Brain microvascular endothelial cell (primary cell): ENCODE measurements at regions not wholly inside any gene's neighbourhood (a gene's known extent, or its start where the extent isn't known, plus 50 kb on each side); places are given as distances from the start of the nearest gene placed in this dataset.

Experiments
- DNase-seq: peaks from one replicate; pipeline ENCODE4 v3.0.0-alpha.2; 2020
- H3K27ac ChIP-seq: fragments of 250-450 bp; sonication (Bioruptor Pico); 2 replicates; pipeline ENCODE4 v1.5.1; 2020; ENCODE audit warnings: mild to moderate bottlenecking, moderate library complexity
- H3K27me3 ChIP-seq: fragments of 250-450 bp; sonication (Bioruptor Pico); replicated peaks from 2 replicates; pipeline ENCODE4 v1.5.1; 2020; ENCODE audit warnings: mild to moderate bottlenecking
- H3K36me3 ChIP-seq: fragments of 250-450 bp; sonication (Bioruptor Pico); replicated peaks from 2 replicates; pipeline ENCODE4 v1.5.1; 2020; ENCODE audit warnings: mild to moderate bottlenecking
- H3K4me3 ChIP-seq: 2 replicates; pipeline ENCODE4 v1.5.1; 2011; ENCODE audit warnings: low read depth, mild to moderate bottlenecking, control low read depth, low read length, moderate library complexity
- CTCF ChIP-seq: IDR thresholded peaks from 2 replicates; pipeline ENCODE4 v1.5.1; 2011; ENCODE audit warnings: low read depth, mild to moderate bottlenecking, moderate library complexity, low read length, control low read depth, inconsistent platforms; ENCODE audit errors: missing control alignments
- in situ Hi-C: cut with HindIII; loops from 2 replicates; pipeline ENCODE4 v1.10.0; 2017; ENCODE audit warnings: low sequenced_read_pairs, low pct_ligation_motif_present

- Histone ChIP-seq H3K27me3 (peaks cover 21% of the 10 kb centered on the region), H3K27ac (no peak overlapping the region), H3K36me3 (no peaks in the 10 kb centered on the region), H3K4me3 (no peak overlapping the region)
- no peak for TF ChIP-seq CTCF
- DNase-seq: no peak
- in situ Hi-C loops: no loop called here
Measured at GRCh38 chr1:38781872-38782617, 77.5 kb downstream of the RRAGC start.

- no peak for TF ChIP-seq CTCF
- Histone ChIP-seq H3K27me3 (peaks cover 21% of the 10 kb centered on the region), H3K27ac (no peak overlapping the region)
Measured at GRCh38 chr1:38780133-38780532, 79.4 kb downstream of the RRAGC start.

GRCh38 chr1:38779491-38779890, 80.1 kb downstream of the RRAGC start:
- Histone ChIP-seq H3K36me3 (no peaks in the 10 kb centered on the region), H3K27me3 (peaks cover 18% of the 10 kb centered on the region), H3K27ac (no peak overlapping the region), H3K4me3 (no peak overlapping the region)
- no peak for DNase-seq
- in situ Hi-C loops: no loop called here
- TF ChIP-seq CTCF: no peak

More at GRCh38 chr1:38780133-38780532, 79.4 kb downstream of the RRAGC start:
- no peak for DNase-seq
- in situ Hi-C loops: no loop called here
- H3K4me3 ChIP-seq: no peak overlapping the region
- no peaks in the 10 kb centered on the region for H3K36me3 ChIP-seq

GRCh38 chr1:38778521-38778920, 81.1 kb downstream of the RRAGC start:
- no peak for DNase-seq
- Histone ChIP-seq H3K36me3 (no peaks in the 10 kb centered on the region), H3K27me3 (peaks cover 12% of the 10 kb centered on the region), H3K4me3 (no peak overlapping the region), H3K27ac (no peak overlapping the region)
- TF ChIP-seq CTCF: no peak
- in situ Hi-C loops: no loop called here

- H3K36me3 ChIP-seq: no peaks in the 10 kb centered on the region
- H3K27ac ChIP-seq: no peak overlapping the region
- in situ Hi-C loops: no loop called here
- H3K27me3 ChIP-seq: peaks cover 9% of the 10 kb centered on the region
- no peak for DNase-seq
- H3K4me3 ChIP-seq: no peak overlapping the region
- TF ChIP-seq CTCF: no peak
Measured at GRCh38 chr1:38778051-38778450, 81.5 kb downstream of the RRAGC start.

GRCh38 chr1:38777464-38777957, 82.1 kb downstream of the RRAGC start:
- Histone ChIP-seq H3K4me3 (no peak overlapping the region), H3K27me3 (peaks cover 5% of the 10 kb centered on the region), H3K27ac (no peak overlapping the region), H3K36me3 (no peaks in the 10 kb centered on the region)
- no peak for TF ChIP-seq CTCF
- in situ Hi-C loops: no loop called here
- no peak for DNase-seq
